ENCODE measurements at regions not wholly inside any gene's neighbourhood (a gene's known extent, or its start where the extent isn't known, plus 50 kb on each side); places are given as distances from the start of the nearest gene placed in this dataset.

GRCh38 chr6:87815449-87815848, 113.4 kb upstream of the AKIRIN2 start:
- Histone ChIP-seq H3K4me3 (ENCODE audit: low read length) (no peak overlapping the region), H4K20me1 (ENCODE audit: insufficient read depth) (no peaks in the 10 kb centered on the region), H3K27ac (ENCODE audit: low read length) (no peak overlapping the region), H3K9me3 (ENCODE audit: low read length) (no peaks in the 10 kb centered on the region), H3F3A (ENCODE audit: insufficient read depth, low read length, poor library complexity, severe bottlenecking) (no peaks in the 10 kb centered on the region), H3K79me2 (replicated peaks; ENCODE audit: insufficient read depth, low read length) (no peaks in the 10 kb centered on the region), H3K9ac (ENCODE audit: low read length) (no peak overlapping the region), H2AFZ (ENCODE audit: low read depth, low read length) (no peak overlapping the region), H3K4me2 (ENCODE audit: low read length) (no peak overlapping the region), H3K27me3 (ENCODE audit: insufficient read depth, low read depth, low read length) (no peaks in the 10 kb centered on the region), H3K9me2 (ENCODE audit: insufficient read depth, low read length) (no peaks in the 10 kb centered on the region), H3K36me3 (ENCODE audit: insufficient read depth, low read length) (no peaks in the 10 kb centered on the region)
- TF ChIP-seq POLR2AphosphoS5 (IDR thresholded peaks at IDR 0.05) (no peak), EZH2 (IDR thresholded peaks at IDR 0.05; ENCODE audit: borderline replicate concordance, insufficient read depth, low read length, poor library complexity, severe bottlenecking) (no peak), TAF1 (IDR thresholded peaks at IDR 0.05; ENCODE audit: low read depth) (no peak), CTCF (IDR thresholded peaks at IDR 0.05; ENCODE audit: poor library complexity, severe bottlenecking) (no peak), MXI1 (conservative IDR thresholded peaks at IDR 0.05; ENCODE audit: poor library complexity, severe bottlenecking) (no peak), SMC3 (conservative IDR thresholded peaks at IDR 0.05; ENCODE audit: poor library complexity) (no peak), EP300 (conservative IDR thresholded peaks at IDR 0.05; ENCODE audit: poor library complexity, severe bottlenecking) (no peak), RAD21 (conservative IDR thresholded peaks at IDR 0.05) (no peak)

- Histone ChIP-seq H4K20me1 (ENCODE audit: insufficient read depth) (no peaks in the 10 kb centered on the region), H3K9ac (ENCODE audit: low read length) (no peak overlapping the region), H3F3A (ENCODE audit: insufficient read depth, low read length, poor library complexity, severe bottlenecking) (no peaks in the 10 kb centered on the region), H3K27ac (ENCODE audit: low read length) (no peak overlapping the region), H2AFZ (ENCODE audit: low read depth, low read length) (no peak overlapping the region), H3K9me3 (ENCODE audit: low read length) (no peaks in the 10 kb centered on the region), H3K79me2 (replicated peaks; ENCODE audit: insufficient read depth, low read length) (no peaks in the 10 kb centered on the region), H3K4me2 (ENCODE audit: low read length) (no peak overlapping the region), H3K9me2 (ENCODE audit: insufficient read depth, low read length) (no peaks in the 10 kb centered on the region), H3K27me3 (ENCODE audit: insufficient read depth, low read depth, low read length) (no peaks in the 10 kb centered on the region), H3K36me3 (ENCODE audit: insufficient read depth, low read length) (no peaks in the 10 kb centered on the region), H3K4me3 (ENCODE audit: low read length) (no peak overlapping the region)
- TF ChIP-seq EP300 (conservative IDR thresholded peaks at IDR 0.05; ENCODE audit: poor library complexity, severe bottlenecking) (no peak), CTCF (IDR thresholded peaks at IDR 0.05; ENCODE audit: poor library complexity, severe bottlenecking) (no peak), EZH2 (IDR thresholded peaks at IDR 0.05; ENCODE audit: borderline replicate concordance, insufficient read depth, low read length, poor library complexity, severe bottlenecking) (no peak), POLR2AphosphoS5 (IDR thresholded peaks at IDR 0.05) (peak; percentile 37), TAF1 (IDR thresholded peaks at IDR 0.05; ENCODE audit: low read depth) (no peak), MXI1 (conservative IDR thresholded peaks at IDR 0.05; ENCODE audit: poor library complexity, severe bottlenecking) (no peak), RAD21 (conservative IDR thresholded peaks at IDR 0.05) (no peak), REST (IDR thresholded peaks at IDR 0.05; ENCODE audit: borderline replicate concordance) (no peak)
Observed at GRCh38 chr6:87808005-87808757, 106.1 kb upstream of the AKIRIN2 start.

All from neural cell (in vitro differentiated cells).